SK-N-SH treated with all-trans-retinoic acid at 6 μM for 48 hours (cell line): ENCODE measurements at regions not wholly inside any gene's neighbourhood (a gene's known extent, or its start where the extent isn't known, plus 50 kb on each side); places are given as distances from the start of the nearest gene placed in this dataset.

Experiments used
- ATAC-seq: fragments of 200-7000 bp; cut with Tn5 transposase; 3 replicates; pipeline ENCODE4 v1.9.1; 2020; ENCODE audit warnings: mild to moderate bottlenecking, moderate library complexity
- ARNTL ChIP-seq: fragments of 450-650 bp; formaldehyde crosslinking; IDR thresholded peaks from 2 replicates; pipeline ENCODE4 v1.5.0; 2020; ENCODE audit warnings: low read depth, mild to moderate bottlenecking, moderate library complexity, borderline replicate concordance
- BACH2 ChIP-seq: fragments of 250-450 bp; sonication (Bioruptor Pico); IDR thresholded peaks from 2 replicates; pipeline ENCODE4 v1.9.0; 2021; ENCODE audit warnings: mild to moderate bottlenecking, borderline replicate concordance
- CREB5 ChIP-seq: fragments of 250-450 bp; sonication (Bioruptor Pico); IDR thresholded peaks from 2 replicates; pipeline ENCODE4 v1.5.1; 2020; ENCODE audit warnings: low read depth, mild to moderate bottlenecking, moderate library complexity
- CSDC2 ChIP-seq: fragments of 250-450 bp; sonication (Bioruptor Pico); IDR thresholded peaks from 2 replicates; pipeline ENCODE4 v1.5.0; 2020; ENCODE audit warnings: mild to moderate bottlenecking, moderate library complexity
- CSRNP3 ChIP-seq: fragments of 250-450 bp; sonication (Bioruptor Pico); IDR thresholded peaks from 2 replicates; pipeline ENCODE4 v1.5.1; 2021; ENCODE audit warnings: mild to moderate bottlenecking, moderate library complexity
- ESRRG ChIP-seq: fragments of 250-450 bp; sonication (Bioruptor Pico); IDR thresholded peaks from 2 replicates; pipeline ENCODE4 v1.6.1; 2021; ENCODE audit warnings: mild to moderate bottlenecking
- GLIS3 ChIP-seq: fragments of 250-450 bp; sonication (Bioruptor Pico); IDR thresholded peaks from 2 replicates; pipeline ENCODE4 v1.5.0; 2020; ENCODE audit warnings: mild to moderate bottlenecking, moderate library complexity
- ISL1 ChIP-seq: fragments of 250-450 bp; sonication (Bioruptor Pico); IDR thresholded peaks from 2 replicates; pipeline ENCODE4 v2.1.2; 2022; ENCODE audit warnings: mild to moderate bottlenecking, moderate library complexity
- OSR1 ChIP-seq: fragments of 250-450 bp; sonication (Bioruptor Pico); IDR thresholded peaks from 2 replicates; pipeline ENCODE4 v1.8.0; 2022; ENCODE audit warnings: moderate library complexity, mild to moderate bottlenecking, inconsistent platforms
- PATZ1 ChIP-seq: fragments of 250-450 bp; sonication (Bioruptor Pico); IDR thresholded peaks from 2 replicates; pipeline ENCODE4 v1.8.0; 2020; ENCODE audit warnings: mild to moderate bottlenecking, moderate library complexity, borderline replicate concordance
- POU6F1 ChIP-seq: fragments of 250-450 bp; sonication (Bioruptor Pico); IDR thresholded peaks from 2 replicates; pipeline ENCODE4 v1.8.0; 2021; ENCODE audit warnings: low read depth, mild to moderate bottlenecking, moderate library complexity, borderline replicate concordance
- RARB ChIP-seq: fragments of 250-450 bp; sonication (Bioruptor Pico); IDR thresholded peaks from 2 replicates; pipeline ENCODE4 v1.8.0; 2021; ENCODE audit warnings: mild to moderate bottlenecking, moderate library complexity
- SNAI2 ChIP-seq: fragments of 250-450 bp; sonication (Bioruptor Pico); IDR thresholded peaks from 2 replicates; pipeline ENCODE4 v1.5.0; 2020; ENCODE audit warnings: mild to moderate bottlenecking, moderate library complexity
- TCF4 ChIP-seq: fragments of 250-450 bp; sonication (Bioruptor Pico); IDR thresholded peaks from 2 replicates; pipeline ENCODE4 v1.8.0; 2021; ENCODE audit warnings: mild to moderate bottlenecking, moderate library complexity, borderline replicate concordance
- TOX ChIP-seq: fragments of 250-450 bp; sonication (Bioruptor Pico); IDR thresholded peaks from 2 replicates; pipeline ENCODE4 v1.8.0; 2021; ENCODE audit warnings: mild to moderate bottlenecking, moderate library complexity, borderline replicate concordance
- ZFP3 ChIP-seq: fragments of 250-450 bp; sonication (Bioruptor Pico); IDR thresholded peaks from 2 replicates; pipeline ENCODE4 v1.5.0; 2020; ENCODE audit warnings: mild to moderate bottlenecking, moderate library complexity
- ZFP30 ChIP-seq: fragments of 450-650 bp; formaldehyde crosslinking; IDR thresholded peaks from 2 replicates; pipeline ENCODE4 v1.5.0; 2022; ENCODE audit warnings: mild to moderate bottlenecking, moderate library complexity
- ZNF565 ChIP-seq: fragments of 450-650 bp; formaldehyde crosslinking; conservative IDR thresholded peaks from 2 replicates; pipeline ENCODE4 v1.5.0; 2020; ENCODE audit warnings: low read depth, mild to moderate bottlenecking, moderate library complexity
- ZNF70 ChIP-seq: fragments of 450-650 bp; formaldehyde crosslinking; IDR thresholded peaks from 2 replicates; pipeline ENCODE4 v1.5.0; 2020; ENCODE audit warnings: mild to moderate bottlenecking, moderate library complexity
- ZNF8 ChIP-seq: fragments of 450-650 bp; formaldehyde crosslinking; IDR thresholded peaks from 2 replicates; pipeline ENCODE4 v1.5.0; 2020; ENCODE audit warnings: mild to moderate bottlenecking, moderate library complexity
- TF ChIP-seq, protein P1 (sequence below): fragments of 250-450 bp; sonication (Bioruptor Pico); IDR thresholded peaks from 2 replicates; pipeline ENCODE4 v1.5.0; 2020; ENCODE audit warnings: mild to moderate bottlenecking, moderate library complexity

- ATAC-seq = no peak
- TF ChIP-seq RARB (CRISPR knock-in tag) (no peak), ARNTL (CRISPR knock-in tag) (no peak), ESRRG (CRISPR knock-in tag) (no peak), OSR1 (no peak), GLIS3 (CRISPR knock-in tag) (no peak), ISL1 (CRISPR knock-in tag) (no peak), ZNF70 (no peak), SNAI2 (CRISPR knock-in tag) (no peak), BACH2 (CRISPR knock-in tag) (no peak), CSDC2 (CRISPR knock-in tag) (no peak), CSRNP3 (no peak), TCF4 (no peak), ZNF8 (CRISPR knock-in tag) (no peak), POU6F1 (no peak), PATZ1 (CRISPR knock-in tag) (no peak), ZFP30 (CRISPR knock-in tag) (no peak)
- TF ChIP-seq, protein P1, sequence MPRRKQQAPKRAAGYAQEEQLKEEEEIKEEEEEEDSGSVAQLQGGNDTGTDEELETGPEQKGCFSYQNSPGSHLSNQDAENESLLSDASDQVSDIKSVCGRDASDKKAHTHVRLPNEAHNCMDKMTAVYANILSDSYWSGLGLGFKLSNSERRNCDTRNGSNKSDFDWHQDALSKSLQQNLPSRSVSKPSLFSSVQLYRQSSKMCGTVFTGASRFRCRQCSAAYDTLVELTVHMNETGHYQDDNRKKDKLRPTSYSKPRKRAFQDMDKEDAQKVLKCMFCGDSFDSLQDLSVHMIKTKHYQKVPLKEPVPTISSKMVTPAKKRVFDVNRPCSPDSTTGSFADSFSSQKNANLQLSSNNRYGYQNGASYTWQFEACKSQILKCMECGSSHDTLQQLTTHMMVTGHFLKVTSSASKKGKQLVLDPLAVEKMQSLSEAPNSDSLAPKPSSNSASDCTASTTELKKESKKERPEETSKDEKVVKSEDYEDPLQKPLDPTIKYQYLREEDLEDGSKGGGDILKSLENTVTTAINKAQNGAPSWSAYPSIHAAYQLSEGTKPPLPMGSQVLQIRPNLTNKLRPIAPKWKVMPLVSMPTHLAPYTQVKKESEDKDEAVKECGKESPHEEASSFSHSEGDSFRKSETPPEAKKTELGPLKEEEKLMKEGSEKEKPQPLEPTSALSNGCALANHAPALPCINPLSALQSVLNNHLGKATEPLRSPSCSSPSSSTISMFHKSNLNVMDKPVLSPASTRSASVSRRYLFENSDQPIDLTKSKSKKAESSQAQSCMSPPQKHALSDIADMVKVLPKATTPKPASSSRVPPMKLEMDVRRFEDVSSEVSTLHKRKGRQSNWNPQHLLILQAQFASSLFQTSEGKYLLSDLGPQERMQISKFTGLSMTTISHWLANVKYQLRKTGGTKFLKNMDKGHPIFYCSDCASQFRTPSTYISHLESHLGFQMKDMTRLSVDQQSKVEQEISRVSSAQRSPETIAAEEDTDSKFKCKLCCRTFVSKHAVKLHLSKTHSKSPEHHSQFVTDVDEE (CRISPR knock-in tag) = no peak
Measured at GRCh38 chr11:25710975-25711374, 621.0 kb upstream of the ANO3 start.

- no peak for ATAC-seq
- no peak for TF ChIP-seq RARB (CRISPR knock-in tag)
- no peak for TF ChIP-seq CSDC2 (CRISPR knock-in tag)
- TF ChIP-seq ZFP3 (CRISPR knock-in tag) = no peak
- TF ChIP-seq TCF4 = no peak
- no peak for TF ChIP-seq ZFP30 (CRISPR knock-in tag)
- TF ChIP-seq CSRNP3 = no peak
- TF ChIP-seq SNAI2 (CRISPR knock-in tag) = no peak
Measured at GRCh38 chr11:25727944-25728343, 604.0 kb upstream of the ANO3 start.

DNA sequence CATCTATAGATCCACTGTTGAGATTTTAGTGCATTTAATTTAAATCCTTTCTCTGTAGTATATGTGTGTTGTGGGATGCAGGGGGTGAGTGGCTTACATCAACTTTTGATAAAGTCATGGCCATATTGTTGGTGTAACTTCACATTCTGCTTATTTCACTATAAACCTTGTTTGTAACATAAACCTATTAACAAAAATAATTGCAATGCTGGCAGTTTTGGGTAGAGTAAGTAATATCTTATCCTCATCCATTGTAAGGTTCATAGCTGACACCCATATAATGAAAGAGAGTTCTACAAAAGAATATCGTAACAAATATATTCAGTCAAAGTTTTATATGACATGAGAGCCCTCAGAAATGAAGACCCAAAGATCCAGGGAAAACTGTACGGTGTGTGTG is 601.7 kb upstream of the ANO3 start:
- ATAC-seq = no peak
- TF ChIP-seq POU6F1 (no peak), BACH2 (CRISPR knock-in tag) (no peak), ZNF8 (CRISPR knock-in tag) (no peak), CREB5 (no peak), ZFP3 (CRISPR knock-in tag) (no peak), ZNF565 (CRISPR knock-in tag) (no peak), ISL1 (CRISPR knock-in tag) (no peak), OSR1 (no peak), ESRRG (CRISPR knock-in tag) (no peak), TOX (no peak), GLIS3 (CRISPR knock-in tag) (no peak), CSRNP3 (no peak), ARNTL (CRISPR knock-in tag) (no peak)
